PFSK-1 (cell line): ENCODE measurements at regions not wholly inside any gene's neighbourhood (a gene's known extent, or its start where the extent isn't known, plus 50 kb on each side); places are given as distances from the start of the nearest gene placed in this dataset.

Experiments used
- FOXP2 ChIP-seq: optimal IDR thresholded peaks from 2 replicates; pipeline ENCODE3; 2011; ENCODE audit warnings: borderline replicate concordance, control low read depth, inconsistent platforms; ENCODE audit not compliant: insufficient read depth; ENCODE audit errors: extremely low read length, extremely low read depth
- POLR2AphosphoS5 ChIP-seq: IDR thresholded peaks from 2 replicates; pipeline ENCODE4 v1.6.1; 2012; ENCODE audit warnings: low read depth, mild to moderate bottlenecking, control low read depth, low read length, moderate library complexity
- SIN3A ChIP-seq: IDR thresholded peaks from 2 replicates; pipeline ENCODE4 v1.6.1; 2012; ENCODE audit warnings: mild to moderate bottlenecking, low read length, moderate library complexity, borderline replicate concordance; ENCODE audit not compliant: insufficient read depth
- TAF1 ChIP-seq: IDR thresholded peaks from 2 replicates; pipeline ENCODE4 v1.6.1; 2012; ENCODE audit warnings: low read length, control low read depth, borderline replicate concordance; ENCODE audit not compliant: insufficient read depth
- TF ChIP-seq, protein P1 (sequence below), 2 experiments: IDR thresholded peaks; 2 replicates each; pipeline versions ENCODE4 v1.6.1 to v1.8.0; 2011 to 2012; ENCODE audit warnings: low read depth in 2 of 2, low read length in 2 of 2, control low read depth in 1 of 2, inconsistent platforms in 1 of 2, mild to moderate bottlenecking in 1 of 2, moderate library complexity in 1 of 2; ENCODE audit not compliant: insufficient read depth in 1 of 2

DNA sequence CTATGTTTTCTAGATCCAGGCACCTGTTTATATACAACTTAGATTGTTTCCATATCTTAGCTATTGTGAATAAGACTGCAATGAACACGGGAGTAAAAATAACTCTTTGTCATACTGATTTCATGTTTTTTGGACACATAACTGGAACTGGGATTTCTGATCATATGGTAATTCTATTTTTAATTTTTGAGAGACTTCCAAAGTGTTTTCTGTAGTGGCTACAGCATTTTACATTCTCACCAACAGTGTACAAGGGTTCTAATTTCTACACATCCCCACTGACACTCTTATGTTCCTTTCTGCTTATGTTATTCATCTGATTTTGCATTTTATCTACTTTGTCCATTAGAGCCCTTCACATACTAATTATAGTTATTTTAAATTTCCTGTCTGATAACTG lies 1152.9 kb downstream of the SLITRK1 start:
- no peak for TF ChIP-seq POLR2AphosphoS5
- no peak for TF ChIP-seq TAF1
- TF ChIP-seq, protein P1, sequence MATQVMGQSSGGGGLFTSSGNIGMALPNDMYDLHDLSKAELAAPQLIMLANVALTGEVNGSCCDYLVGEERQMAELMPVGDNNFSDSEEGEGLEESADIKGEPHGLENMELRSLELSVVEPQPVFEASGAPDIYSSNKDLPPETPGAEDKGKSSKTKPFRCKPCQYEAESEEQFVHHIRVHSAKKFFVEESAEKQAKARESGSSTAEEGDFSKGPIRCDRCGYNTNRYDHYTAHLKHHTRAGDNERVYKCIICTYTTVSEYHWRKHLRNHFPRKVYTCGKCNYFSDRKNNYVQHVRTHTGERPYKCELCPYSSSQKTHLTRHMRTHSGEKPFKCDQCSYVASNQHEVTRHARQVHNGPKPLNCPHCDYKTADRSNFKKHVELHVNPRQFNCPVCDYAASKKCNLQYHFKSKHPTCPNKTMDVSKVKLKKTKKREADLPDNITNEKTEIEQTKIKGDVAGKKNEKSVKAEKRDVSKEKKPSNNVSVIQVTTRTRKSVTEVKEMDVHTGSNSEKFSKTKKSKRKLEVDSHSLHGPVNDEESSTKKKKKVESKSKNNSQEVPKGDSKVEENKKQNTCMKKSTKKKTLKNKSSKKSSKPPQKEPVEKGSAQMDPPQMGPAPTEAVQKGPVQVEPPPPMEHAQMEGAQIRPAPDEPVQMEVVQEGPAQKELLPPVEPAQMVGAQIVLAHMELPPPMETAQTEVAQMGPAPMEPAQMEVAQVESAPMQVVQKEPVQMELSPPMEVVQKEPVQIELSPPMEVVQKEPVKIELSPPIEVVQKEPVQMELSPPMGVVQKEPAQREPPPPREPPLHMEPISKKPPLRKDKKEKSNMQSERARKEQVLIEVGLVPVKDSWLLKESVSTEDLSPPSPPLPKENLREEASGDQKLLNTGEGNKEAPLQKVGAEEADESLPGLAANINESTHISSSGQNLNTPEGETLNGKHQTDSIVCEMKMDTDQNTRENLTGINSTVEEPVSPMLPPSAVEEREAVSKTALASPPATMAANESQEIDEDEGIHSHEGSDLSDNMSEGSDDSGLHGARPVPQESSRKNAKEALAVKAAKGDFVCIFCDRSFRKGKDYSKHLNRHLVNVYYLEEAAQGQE (IDR thresholded peaks at IDR 0.05; ENCODE audit: insufficient read depth in 1 of 2, low read depth in 2 of 2, low read length in 2 of 2), result no peak
- no peak for TF ChIP-seq FOXP2
- no peak for TF ChIP-seq SIN3A

DNA sequence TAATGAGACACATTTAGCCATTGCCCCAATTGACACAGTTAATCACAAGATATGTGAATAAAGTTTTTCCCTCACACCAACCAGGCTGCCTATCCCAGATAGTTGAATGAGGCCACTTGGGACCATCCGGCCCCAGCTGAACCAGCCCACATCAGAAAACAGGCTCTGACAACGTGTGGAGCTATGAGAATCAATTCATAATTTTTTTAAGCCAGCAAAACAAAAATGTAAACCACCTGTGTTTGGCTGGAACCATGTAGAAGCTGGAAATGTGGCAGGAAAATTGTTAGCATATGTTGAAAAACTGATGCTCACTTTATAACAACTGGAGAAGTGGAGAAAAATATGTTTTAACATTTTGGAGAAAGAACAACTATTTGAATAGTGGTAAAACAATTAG lies 1161.3 kb downstream of the SLITRK1 start:
- no peak for TF ChIP-seq FOXP2
- TF ChIP-seq POLR2AphosphoS5, result no peak
- TF ChIP-seq, protein P1 (IDR thresholded peaks at IDR 0.05; ENCODE audit: insufficient read depth in 1 of 2, low read depth in 2 of 2, low read length in 2 of 2), result no peak
- no peak for TF ChIP-seq TAF1
- TF ChIP-seq SIN3A, result no peak

DNA sequence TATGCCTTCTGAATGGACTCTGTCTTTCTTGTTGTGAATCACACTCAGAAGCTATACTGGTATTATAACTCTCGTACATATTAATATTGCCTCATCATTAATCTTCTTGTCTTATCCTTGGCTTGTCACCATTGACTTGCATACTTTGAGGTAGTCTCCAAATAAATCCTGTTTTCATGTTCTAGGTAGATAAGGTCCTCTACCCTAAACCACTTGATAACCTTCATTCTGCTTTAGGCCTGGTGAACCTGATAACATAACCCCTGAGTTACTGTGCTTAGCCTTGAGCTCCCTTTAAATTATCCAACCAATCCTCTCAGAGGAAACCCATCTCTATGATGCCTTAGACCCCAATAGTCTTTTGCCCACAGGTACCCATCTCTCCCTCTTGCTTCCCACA lies 1162.3 kb downstream of the SLITRK1 start:
- no peak for TF ChIP-seq POLR2AphosphoS5
- TF ChIP-seq, protein P1 (IDR thresholded peaks at IDR 0.05; ENCODE audit: insufficient read depth in 1 of 2, low read depth in 2 of 2, low read length in 2 of 2), result no peak
- no peak for TF ChIP-seq SIN3A
- TF ChIP-seq TAF1, result no peak
- TF ChIP-seq FOXP2, result no peak

DNA sequence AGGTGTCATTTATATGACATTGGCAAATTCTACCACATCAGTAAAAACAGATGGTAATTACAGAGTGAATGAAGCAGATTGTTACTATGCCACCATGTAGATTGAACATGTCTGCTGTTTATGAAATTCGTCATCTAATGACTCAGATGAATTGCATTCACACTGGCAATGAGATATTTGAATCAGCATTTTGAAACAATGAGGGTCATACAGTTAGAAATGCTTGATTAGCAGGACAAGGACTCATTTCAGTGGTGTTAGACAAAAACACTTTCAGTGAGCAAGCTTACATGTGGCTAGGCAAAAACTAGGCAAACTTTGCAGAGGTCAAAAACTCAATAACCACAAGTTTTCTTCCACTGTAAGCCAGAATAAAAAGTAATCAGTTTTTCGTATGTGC lies 1165.0 kb downstream of the SLITRK1 start:
- TF ChIP-seq POLR2AphosphoS5 (no peak), FOXP2 (no peak), TAF1 (no peak), SIN3A (no peak)
- TF ChIP-seq, protein P1 (IDR thresholded peaks at IDR 0.05; ENCODE audit: insufficient read depth in 1 of 2, low read depth in 2 of 2, low read length in 2 of 2), result no peak

DNA sequence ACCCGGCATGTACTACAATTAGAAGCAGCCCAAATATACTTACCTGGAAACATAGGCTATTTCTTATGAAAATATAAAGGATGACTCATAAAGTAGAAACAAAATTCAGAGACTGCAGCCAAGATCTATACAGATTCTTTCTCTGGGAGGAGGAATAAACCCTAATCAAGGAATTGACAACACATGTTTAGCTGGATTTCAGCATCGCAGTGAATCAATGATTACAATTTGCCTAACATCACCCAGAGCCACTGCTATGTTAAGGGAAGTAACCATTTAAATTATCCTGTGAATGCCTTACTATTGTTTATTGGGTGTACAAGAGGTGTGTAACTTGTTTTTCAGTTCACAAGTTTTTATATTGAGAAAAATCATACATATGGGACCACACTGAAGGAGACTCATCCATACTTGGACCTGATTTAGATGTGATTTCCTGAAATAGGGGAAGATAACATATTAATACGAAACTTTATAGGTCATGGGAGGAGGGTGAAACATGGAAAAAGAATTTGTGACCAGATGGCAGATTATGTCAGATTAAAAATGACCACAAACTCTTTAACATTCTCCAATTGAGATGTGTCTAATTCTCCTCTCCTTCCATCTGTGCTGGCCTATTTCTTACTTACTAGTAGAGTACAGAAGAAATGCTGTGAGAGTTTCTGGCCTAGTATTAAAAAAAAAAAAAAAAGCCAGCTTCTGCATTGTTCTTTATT lies 1168.4 kb downstream of the SLITRK1 start:
- TF ChIP-seq, protein P1 (IDR thresholded peaks at IDR 0.05; ENCODE audit: insufficient read depth in 1 of 2, low read depth in 2 of 2, low read length in 2 of 2), result no peak
- TF ChIP-seq FOXP2, result no peak
- no peak for TF ChIP-seq SIN3A
- TF ChIP-seq POLR2AphosphoS5, result no peak
- no peak for TF ChIP-seq TAF1
